ENCODE measurements at regions not wholly inside any gene's neighbourhood (a gene's known extent, or its start where the extent isn't known, plus 50 kb on each side); places are given as distances from the start of the nearest gene placed in this dataset.

DNA sequence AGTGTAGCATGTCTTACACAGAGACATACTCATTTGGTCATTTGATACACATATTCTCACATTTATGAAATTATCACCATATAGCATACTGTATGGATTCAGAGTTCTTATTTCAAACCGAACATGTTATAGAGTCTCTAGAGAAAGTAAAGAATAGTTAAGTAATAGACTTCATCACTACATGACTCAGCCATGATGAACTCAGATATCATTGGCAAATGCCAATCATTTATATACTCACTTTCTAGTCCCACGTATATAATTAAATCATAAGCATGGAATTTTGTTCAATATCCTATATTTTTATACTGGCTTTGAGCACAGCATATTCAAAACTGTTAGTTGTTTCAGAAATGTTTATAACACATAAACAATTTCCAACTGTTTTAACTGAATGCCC is 749.9 kb downstream of the HACE1 start:
- intact Hi-C loops (cut with micrococcal nuclease), result no loop called here

DNA sequence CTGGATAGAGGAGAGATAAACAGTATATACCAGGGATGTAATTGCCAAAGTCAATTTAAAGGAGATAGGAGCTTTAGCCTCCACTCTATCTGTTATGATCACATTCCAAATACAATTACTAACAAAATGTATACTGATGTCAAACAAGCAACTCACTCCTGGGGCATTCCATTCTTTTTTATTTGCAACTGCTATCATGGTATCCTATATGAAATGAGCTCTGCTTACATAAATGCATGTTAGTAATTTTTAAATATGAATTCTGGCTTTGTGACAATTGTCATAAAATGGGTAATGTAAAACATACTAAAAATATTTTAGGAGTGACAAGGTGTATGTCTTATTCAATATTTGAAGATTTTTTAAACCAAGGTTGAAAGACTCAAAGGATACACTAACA is 751.1 kb downstream of the HACE1 start:
- intact Hi-C loops (cut with micrococcal nuclease), result no loop called here

DNA sequence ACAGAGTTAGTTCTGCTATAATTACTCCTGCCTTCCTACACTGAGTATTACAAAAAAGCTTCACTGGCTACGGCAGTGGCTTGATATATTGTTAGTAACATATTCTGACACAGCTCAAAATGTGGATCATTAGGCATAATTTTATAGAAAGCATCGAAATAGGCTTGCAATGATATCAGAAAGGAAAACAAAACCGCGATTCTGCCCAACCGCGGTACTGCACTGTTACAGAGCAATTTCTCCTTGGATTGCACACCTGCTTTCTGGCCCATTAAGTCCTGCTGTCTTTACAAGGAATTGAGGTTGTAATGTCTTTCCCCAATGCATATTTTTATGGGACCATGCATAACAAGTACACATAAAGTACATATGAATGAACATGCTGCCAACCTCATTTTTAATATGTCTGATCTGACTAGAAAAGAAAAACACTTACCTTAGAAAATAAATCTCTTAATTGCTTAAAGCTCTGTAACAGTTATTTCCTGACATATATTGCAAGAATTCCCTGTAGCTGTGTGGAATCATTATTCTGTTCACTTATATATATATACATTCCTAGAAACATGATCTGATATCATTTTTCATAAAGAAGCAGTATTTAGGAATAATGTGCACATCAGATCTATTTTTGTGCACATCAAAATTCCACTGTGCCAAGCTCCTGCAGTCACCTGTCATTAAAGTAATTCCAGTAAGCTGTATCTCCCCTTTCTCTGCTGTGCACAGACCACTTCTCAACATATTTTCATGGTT is 763.9 kb downstream of the HACE1 start:
- intact Hi-C loops (cut with micrococcal nuclease), result no loop called here

DNA sequence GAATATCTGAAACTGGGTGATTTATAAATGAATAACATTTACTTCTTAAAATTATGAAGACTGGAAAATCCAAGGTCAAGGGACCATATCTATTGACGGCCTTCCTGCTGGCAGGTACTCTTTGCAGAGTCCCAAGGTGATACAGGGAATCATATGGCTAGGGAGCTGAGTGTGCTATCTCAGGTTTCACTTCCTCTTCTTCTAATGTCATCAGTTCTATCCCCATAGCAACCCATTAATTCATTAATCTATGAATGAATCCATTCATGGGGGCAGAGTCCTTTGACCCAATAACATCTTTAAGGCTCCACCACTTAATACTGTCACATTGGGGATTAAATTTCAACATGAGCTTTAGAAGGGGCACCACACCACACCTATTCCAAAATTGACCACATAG is 772.0 kb downstream of the HACE1 start:
- intact Hi-C loops (cut with micrococcal nuclease), result no loop called here

DNA sequence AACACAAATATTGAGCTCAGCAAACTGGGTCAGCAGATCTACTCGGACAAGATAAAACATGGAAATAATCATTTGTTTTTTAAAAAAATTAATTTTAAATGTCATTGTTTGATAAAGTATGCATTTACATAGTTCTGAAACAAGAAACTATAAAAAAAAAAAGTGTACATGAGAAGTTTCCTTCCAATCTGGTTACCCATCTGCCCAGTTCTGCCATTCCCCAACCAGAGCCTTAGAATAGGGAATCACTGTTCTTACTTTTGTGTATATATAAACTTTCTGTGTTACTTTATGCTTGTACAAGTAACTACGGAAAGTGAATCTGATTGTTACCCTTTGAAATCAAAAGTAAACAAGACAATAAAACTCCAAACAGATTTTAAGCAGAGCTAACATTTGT is 791.4 kb downstream of the HACE1 start:
- intact Hi-C loops (cut with micrococcal nuclease), result no loop called here

DNA sequence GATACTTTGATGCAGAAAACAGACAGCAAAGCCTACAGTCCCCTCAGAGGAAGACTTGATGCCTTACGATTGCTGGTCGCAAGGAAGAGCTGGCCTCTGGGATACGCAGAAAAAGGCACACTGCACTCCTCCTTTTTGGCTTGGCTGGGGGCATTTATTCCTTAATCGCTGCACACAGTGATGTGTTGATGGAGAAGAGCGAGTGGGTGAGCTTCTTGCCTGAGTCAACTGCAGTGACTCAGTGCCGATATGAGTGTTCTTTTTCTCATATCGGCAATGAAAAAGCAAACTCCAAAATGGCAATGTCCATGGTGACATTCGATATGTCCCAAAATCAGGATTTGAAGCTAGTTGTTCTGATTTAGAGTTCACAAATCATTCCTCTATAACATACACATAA is 794.8 kb downstream of the HACE1 start:
- intact Hi-C loops (cut with micrococcal nuclease), result no loop called here

DNA sequence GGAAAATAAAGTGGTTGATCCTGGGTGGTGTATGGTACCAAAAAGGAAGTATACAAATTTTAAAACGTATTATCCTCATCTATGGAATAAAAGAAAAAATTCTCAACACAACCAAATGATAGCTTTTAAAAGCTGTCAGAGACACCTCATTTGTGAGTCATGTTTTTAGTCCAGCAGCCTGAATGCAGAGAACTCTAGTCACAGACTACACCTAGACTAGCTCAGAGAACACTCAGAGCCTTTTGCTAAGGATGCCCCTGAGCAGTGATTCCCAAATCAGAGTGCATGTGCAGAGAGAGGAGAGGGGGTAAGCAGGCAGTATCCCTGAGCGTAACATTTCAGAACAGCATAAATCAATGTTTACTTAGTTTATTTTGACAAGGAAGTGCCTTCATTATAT is 809.3 kb downstream of the HACE1 start:
- intact Hi-C loops (cut with micrococcal nuclease), result no loop called here

DNA sequence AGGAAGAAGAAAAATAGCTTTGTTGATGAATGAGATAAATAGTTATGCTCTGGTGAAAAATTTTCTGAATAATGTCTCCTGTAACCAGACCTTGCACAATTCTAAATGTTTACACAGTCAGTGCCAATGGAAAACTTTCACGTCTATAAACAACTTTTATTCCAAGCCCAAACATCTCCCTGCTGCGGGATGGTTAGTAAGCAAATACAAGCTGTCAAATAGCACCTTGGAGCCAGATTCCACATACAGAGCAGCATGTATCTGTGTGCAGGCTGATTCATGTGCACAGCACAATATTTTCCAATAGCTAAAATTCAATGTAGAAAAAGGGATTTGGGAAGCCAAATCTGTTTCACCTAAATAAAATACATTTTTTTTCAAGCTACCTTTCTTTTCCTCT is 813.3 kb downstream of the HACE1 start:
- intact Hi-C loops (cut with micrococcal nuclease), result no loop called here

DNA sequence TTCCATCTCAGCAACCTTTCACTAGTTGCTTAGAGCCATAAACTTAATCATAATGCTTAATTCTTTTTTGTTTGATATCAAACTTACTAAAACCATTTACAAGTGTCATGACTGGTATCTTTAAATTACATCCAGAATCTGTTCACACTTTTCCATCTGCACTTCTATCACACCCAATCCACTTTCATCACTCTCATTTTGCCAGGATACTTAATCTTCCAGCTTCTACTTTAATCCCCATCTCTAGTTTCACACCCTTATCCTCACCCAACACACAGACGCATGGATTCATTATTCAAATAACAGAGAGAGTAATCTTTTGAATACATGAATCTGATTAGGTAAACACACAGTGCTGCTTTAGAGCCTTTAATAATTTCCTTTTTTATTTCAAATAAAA is 828.4 kb downstream of the HACE1 start:
- intact Hi-C loops (cut with micrococcal nuclease), result no loop called here

DNA sequence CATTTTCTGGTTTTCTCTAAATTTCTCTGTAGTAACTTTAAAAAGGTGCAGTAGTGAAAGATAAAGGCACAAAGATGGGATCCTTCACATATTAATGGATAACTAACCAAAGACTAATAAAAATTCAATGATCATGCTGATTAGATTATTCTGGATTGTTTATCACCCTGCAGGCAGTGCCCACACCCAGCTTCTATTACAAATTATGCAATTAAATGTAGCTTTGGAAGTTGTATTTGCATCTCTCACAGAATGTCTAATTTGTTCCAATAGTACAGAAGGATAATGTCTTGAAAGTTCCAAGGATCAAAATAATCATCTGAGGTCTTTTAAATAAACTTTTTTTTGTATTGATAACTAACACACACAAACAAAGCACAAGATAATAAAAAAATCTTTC is 837.6 kb downstream of the HACE1 start:
- intact Hi-C loops (cut with micrococcal nuclease), result no loop called here

DNA sequence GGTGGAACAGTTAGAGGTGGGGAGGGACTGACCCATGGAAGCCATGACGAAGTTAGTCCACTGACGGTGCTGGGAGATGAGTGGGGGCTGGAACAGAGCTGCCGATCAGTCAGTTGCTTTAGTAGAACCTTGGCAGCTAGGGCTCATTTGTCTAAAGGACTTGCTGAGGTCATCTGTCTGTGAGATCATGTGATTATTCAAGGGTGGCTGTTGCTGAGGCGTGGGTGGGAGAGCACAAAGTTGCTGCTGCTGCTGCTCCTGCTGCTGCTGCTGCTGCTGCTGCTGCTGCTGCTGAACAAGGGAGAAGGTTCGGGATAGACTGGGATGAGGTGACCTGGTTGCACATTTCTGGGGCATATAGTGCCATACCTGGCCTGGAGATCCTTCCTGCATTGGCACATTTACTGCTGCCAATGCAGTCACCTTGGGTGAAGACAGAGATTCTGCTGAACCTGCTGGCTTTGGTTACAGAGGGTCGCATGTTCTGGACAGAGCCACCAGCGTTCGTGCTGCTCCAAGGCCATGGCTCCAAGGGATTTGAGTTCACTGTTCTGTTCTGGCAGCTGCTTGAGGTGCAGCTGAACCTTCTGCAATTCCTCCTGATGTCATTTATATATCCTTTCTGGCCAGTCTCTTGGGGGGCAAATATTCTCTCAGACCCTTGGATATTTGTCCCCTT is 840.5 kb downstream of the HACE1 start:
- intact Hi-C loops (cut with micrococcal nuclease), result no loop called here

DNA sequence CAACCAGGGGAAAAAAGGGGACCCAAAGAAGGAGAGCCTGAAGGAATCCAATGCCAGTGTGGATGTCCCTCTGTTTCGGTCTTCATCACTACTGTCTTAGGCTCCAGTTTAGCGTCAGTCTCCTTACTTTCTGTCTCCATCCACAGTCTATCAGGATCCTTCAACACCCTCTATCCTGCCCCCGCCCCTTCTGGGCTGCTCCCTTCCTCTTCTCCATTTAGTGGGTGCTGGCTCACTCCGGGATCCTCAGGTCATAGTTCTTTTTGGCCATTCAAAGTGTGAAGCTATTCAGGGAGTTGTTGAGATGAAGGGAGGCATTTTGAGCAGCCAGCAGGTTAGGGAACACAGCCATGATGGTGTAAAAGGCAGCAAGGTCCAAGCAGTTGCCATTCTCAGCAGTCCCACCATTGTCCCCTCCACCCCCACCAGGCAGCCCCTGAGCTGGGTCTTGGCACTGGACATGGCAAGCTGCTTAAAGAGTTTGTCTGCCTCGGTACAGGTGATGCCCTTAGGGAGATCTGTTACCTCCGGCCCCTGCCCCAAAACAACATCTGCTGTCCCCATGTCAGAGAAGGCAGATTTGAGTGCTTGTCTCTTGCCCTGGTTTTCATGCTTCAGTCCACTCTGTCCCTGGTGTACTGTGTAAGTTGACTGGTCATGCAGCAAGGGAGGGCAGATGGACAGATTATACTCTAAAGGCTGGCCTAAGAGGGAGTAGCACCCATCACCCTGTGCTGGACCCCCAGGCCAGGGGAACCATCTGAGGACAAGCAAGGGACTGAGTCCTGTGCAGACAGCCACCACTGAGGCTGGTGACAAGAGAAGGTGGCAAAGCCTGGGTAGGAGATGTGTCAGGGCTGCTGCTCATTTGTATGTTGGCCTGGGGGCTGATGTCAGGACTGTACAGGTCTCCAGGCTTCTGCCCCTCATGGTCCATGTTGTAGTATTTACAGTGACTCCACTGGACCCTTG is 842.0 kb downstream of the HACE1 start:
- intact Hi-C loops (cut with micrococcal nuclease), result no loop called here

DNA sequence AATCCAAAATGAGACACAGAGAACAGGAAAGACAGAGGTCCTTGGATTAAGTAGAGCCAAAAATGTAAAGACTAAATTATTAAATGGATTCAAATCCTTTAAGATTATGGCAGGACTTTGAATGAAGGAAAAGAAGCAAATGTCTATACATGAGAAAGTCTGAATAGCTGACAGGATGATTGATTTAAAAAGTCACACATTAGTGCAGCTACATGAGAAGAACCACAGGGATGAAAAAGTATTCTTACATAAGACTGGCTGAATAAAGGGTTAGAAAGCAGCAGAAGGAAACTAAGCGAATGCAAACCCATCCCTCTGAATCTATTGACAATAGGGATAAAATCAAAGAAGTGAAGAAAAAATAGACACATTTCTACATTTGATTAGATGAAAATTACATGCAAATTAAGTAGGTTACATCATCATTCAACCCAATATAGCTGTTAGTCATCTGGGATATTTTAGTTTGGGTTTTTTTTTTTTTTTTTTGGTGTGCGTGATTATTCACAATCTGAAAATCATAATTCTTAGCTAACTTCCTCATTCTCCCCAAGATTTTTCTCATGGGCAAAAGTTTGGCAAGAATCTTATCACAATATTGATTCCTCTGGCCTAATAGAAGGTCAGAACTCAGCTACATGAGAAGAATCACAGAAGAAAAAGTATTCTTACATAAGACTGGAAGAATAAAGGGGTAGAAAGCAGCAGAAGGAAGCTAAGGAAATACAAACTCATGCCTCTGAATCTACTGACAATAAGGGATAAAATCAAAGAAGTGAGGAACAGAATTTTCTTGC is 845.4 kb downstream of the HACE1 start:
- intact Hi-C loops (cut with micrococcal nuclease), result no loop called here

DNA sequence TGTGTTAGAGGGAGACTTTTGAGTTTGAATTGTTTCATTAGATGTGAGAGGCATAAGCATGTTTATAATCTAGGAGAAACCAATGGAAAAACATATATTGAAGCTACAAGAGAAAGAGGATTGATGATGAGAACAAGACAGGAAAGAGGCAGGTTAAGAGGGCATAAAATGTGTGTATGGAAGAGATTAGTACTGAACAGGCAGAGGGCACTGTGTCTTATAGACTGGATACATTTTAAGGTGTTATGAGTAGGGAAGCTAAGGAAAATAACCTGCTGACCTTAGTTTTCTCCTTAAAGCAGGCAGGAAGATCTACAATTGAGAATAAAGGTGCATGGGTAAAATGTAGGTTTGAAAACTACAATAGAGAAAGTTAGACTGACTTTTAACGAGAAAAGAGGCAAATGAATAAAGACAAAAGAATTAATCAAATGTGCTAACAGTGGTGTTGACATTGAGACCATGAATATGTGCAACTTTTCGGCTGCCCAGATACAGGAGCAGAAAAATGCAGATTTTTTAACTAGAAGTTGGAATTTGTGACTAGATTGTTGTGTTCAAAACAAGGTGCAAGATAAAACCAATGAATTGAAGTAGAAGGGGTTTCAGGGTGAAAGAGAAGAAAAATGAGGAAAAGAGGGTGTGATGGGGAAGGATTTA is 846.3 kb downstream of the HACE1 start:
- intact Hi-C loops (cut with micrococcal nuclease), result no loop called here

DNA sequence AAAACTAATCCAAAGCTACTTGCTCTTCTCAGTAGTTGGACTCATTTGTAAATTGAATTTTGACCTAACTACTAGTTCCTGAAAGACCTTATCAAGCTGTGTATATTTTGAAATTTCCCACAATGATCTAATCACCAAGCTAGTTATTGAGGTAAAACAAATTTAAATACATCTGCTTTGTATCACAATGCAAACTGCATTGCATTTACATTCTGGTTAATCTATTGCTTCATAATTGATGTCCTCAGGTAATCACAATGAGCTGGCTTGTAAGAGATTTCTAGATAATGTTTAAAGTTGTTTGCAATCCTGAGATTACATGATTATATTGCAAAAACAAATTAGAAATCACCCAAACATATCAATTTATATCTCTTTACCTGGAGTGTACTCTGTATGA is 848.8 kb downstream of the HACE1 start:
- intact Hi-C loops (cut with micrococcal nuclease), result no loop called here

DNA sequence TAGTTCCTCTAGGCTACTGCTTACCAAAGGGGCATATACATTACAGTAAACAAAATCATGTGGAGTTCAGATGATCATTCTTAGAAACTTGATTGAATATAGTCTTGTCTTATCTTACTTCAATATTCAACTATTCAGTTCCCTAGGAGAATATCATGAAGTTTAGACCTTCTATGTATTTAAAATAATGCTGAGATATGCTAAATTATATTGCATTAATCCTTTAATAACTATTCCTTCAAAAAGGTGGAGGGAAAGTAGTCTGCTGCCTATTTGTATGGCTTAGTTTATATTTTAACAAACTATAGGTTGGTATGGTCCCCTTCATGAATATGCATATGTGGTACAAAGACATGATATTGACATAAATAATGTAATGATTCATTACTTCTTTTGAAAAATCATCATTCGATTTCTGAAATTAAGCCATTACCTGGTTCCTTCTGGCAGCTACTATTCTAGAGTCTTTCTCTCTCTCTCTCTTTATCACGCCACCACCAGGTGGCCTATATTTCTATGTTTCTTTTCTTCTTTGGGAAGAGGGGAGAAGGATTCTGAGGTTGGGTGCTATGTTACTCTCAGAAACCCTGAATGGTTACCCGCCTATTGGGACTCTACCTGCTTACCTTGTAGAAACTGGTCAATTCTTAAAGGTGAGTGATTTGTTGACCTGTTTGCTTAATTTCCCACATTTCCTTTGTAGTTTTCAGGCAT is 855.8 kb downstream of the HACE1 start:
- intact Hi-C loops (cut with micrococcal nuclease), result no loop called here

DNA sequence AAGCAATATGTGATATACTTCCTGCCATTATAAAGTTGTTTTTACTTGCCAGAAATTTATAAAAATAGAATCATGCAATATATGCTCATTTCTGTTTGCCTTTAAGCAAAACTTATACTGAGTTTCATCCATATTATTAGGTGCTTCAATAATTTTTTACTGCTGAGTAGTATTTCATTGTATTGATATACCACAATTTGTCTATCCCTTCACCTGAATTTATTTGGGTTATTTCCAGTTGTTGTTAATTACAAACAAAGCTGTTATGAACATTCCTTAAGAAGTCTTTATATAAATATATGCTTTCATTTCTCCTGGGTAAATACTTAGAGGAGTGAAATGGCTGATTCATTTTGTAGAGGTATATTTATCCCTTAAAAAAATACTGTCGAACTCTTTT is 864.1 kb downstream of the HACE1 start:
- intact Hi-C loops (cut with micrococcal nuclease), result no loop called here

DNA sequence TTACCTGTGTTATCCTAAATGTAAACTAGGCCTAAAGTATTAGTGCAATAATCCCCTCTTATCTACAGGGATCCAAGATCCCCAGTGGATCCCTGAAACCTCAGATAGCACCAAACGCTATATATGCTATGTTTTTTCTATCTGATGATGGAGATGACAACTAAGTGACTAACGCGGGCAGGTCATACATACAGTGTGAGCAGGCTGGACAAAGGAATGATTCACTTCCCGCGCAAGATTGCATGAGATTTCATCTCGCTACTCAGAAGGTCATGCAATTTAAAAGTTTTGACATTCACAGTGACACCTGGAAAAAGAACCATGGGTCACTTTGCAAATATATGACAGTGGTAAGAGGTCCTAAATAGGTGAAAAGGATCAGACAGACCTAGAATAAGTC is 875.9 kb downstream of the HACE1 start:
- intact Hi-C loops (cut with micrococcal nuclease), result no loop called here

DNA sequence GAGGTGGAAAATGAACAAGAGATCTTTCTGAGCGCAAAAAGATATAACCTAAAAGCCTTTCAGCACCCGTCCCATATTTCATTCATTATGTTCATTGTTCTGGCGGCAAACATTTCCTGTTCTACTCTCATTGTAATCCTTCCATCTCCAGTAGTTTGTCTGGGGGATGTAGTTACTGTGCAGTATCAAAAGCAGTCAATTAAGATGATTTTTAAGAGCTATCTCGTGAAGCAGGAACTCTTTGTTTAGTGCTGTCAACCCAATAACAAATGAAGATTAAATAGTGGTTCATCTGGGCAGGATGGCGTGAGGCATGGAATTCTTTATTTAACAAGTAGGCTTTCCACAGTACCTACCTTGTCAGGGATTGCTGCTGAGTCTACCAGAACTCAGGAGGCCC is 876.7 kb downstream of the HACE1 start:
- intact Hi-C loops (cut with micrococcal nuclease), result no loop called here

DNA sequence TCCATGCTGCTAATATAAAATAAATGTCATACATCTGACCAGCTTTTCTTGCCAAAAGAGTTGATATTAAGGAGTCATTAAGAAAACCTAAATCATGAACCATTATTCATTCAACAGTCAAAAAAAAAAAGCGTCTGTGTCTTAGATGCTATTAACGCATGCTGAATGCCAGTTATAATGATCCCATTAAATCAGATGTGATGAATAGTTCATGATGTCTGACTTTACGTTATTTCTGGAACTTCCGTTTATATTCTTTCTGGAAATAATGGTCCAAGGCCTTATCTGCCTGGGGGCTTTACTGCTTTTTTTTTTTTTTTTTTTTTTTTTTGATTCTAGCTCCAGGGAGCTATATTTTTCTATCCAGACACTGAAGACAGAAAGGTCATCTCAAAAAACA is 877.1 kb downstream of the HACE1 start:
- intact Hi-C loops (cut with micrococcal nuclease), result no loop called here
